ENCODE measurements at regions not wholly inside any gene's neighbourhood (a gene's known extent, or its start where the extent isn't known, plus 50 kb on each side); places are given as distances from the start of the nearest gene placed in this dataset.
"Not testable (repeated sequence)": the region's sequence is repeated elsewhere in the genome, so short reads cannot be mapped to it uniquely, and the experiment has no call there.

DNA sequence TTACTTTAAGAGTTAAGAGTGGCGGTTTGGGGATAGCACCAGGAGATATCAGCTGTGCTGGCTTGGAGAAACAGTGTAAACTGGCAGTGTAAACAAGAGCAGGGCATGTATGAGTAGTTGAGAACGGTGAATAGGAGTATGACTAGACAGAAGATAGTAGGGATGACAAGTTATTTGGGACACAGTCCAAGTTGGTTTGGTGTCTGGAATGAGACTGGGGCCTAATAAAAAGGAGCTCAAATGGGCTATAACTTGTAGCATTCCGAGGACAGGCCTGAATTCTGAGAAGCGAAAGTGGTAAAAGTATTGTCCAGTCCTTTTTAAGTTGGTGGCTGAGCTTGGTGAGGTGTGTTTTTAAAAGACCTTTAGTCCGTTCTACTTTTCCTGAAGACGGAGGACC, 883.9 kb upstream of the CITED2 start:
- POLR2A ChIA-PET; H3K27me3 Mint-ChIP-seq; H3K9me3 Mint-ChIP-seq; H3K27ac Mint-ChIP-seq; H3K36me3 Mint-ChIP-seq; H3K4me3 Mint-ChIP-seq; H3K4me1 Mint-ChIP-seq (ENCODE audit: low read depth); DNase-seq; CTCF ChIA-PET; intact Hi-C loops (cut with micrococcal nuclease): not testable (repeated sequence)

GRCh38 chr6:140256248-140256647, 881.8 kb upstream of the CITED2 start:
- intact Hi-C loops (cut with micrococcal nuclease), result no loop called here
- ChIA-PET CTCF (no interaction called here), POLR2A (no interaction called here)
- H3K9me3 Mint-ChIP-seq, result no peaks in the 10 kb centered on the region
- H3K4me3 Mint-ChIP-seq, result no peak overlapping the region
- no peaks in the 10 kb centered on the region for H3K36me3 Mint-ChIP-seq
- no peaks in the 10 kb centered on the region for H3K4me1 Mint-ChIP-seq (ENCODE audit: low read depth)
- H3K27ac Mint-ChIP-seq, result no peak overlapping the region
- peaks cover 9% of the 10 kb centered on the region for H3K27me3 Mint-ChIP-seq
- no peak for DNase-seq

DNA sequence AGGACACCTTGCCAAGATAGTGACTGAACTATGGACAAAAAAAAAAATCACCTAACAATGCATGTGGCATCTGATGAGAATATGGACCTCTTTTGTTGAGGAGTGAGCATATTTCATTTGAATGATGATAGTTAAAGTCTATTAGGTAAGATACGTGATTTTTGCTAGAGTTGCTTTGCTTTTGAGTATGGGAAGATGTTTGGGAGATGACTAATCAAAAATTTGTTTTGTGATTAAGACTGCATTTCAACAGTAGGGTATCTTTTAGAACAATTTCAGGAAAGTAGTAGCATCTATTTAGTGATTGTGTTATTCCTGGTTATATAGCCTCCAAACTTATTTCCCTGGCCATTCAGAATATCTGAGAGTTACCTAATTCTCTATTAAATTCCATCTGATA, 878.6 kb upstream of the CITED2 start:
- Mint-ChIP-seq H3K4me3 (no peak overlapping the region), H3K27ac (no peak overlapping the region), H3K9me3 (no peaks in the 10 kb centered on the region), H3K4me1 (ENCODE audit: low read depth) (no peaks in the 10 kb centered on the region), H3K36me3 (no peaks in the 10 kb centered on the region), H3K27me3 (peaks cover 13% of the 10 kb centered on the region)
- DNase-seq, result no peak
- intact Hi-C loops (cut with micrococcal nuclease), result no loop called here
- ChIA-PET POLR2A (no interaction called here), CTCF (no interaction called here)

DNA sequence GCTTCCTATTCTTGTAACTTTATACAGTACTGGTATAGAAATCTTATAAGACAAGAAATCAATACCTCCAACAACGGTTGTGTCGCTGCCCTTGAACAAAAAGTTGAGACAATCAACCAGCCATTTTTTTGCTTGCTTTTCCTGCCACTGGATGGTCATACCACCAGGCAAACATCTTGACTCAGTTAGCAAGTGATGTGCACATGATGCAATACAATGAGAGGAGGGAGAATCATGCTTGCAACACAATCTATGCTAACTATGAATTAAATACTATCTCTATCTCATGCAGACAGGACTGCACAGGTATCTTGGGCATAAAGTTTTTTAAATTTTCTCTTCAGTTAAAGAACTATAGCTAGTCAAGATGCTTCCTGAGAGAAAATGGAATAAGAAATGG, 877.7 kb upstream of the CITED2 start:
- H3K27me3 Mint-ChIP-seq, result peaks cover 14% of the 10 kb centered on the region
- H3K4me3 Mint-ChIP-seq, result no peak overlapping the region
- CTCF ChIA-PET, result no interaction called here
- H3K4me1 Mint-ChIP-seq (ENCODE audit: low read depth), result no peaks in the 10 kb centered on the region
- POLR2A ChIA-PET, result no interaction called here
- H3K36me3 Mint-ChIP-seq, result no peaks in the 10 kb centered on the region
- no peak for DNase-seq
- H3K9me3 Mint-ChIP-seq, result no peaks in the 10 kb centered on the region
- intact Hi-C loops (cut with micrococcal nuclease), result no loop called here
- no peak overlapping the region for H3K27ac Mint-ChIP-seq

- H3K9me3 Mint-ChIP-seq, result no peaks in the 10 kb centered on the region
These were observed 871.0 kb upstream of the CITED2 start for GRCh38 chr6:140245296-140246040.

DNA sequence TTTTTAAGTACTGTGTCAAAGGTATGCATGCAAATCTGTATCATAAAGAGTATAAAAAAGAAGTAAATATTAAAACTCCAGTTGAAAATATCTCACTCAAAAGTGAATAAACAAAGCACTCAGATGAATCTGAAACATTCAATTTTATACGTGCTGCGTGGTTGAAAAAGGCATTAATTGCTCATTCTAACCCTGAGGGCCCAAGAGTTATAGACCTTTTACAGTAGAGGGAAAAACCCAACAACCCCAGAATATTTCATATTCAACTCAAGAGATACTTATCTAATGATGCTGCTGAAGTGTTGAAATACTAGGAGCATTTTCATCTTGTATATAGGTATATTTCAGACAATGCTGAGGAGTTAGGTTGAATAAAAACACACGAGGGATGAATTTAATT, 862.8 kb upstream of the CITED2 start:
- Mint-ChIP-seq H3K4me3 (no peak overlapping the region), H3K4me1 (ENCODE audit: low read depth) (no peaks in the 10 kb centered on the region), H3K9me3 (peaks cover 17% of the 10 kb centered on the region), H3K27ac (no peak overlapping the region), H3K36me3 (no peaks in the 10 kb centered on the region), H3K27me3 (no peaks in the 10 kb centered on the region)
- no peak for DNase-seq
- ChIA-PET CTCF (interaction anchor here (0.6 kb wide), 1 partner anchor 694 kb away, joined by 3 read pairs; no protein-coding TSS in a partner anchor), POLR2A (no interaction called here)
- intact Hi-C loops (cut with micrococcal nuclease), result no loop called here

More at GRCh38 chr6:140245296-140246040, 871.0 kb upstream of the CITED2 start:
- no peak overlapping the region for H3K27ac Mint-ChIP-seq
- H3K27me3 Mint-ChIP-seq, result peaks cover 2% of the 10 kb centered on the region
- intact Hi-C loops (cut with micrococcal nuclease), result no loop called here
- ChIA-PET CTCF (no interaction called here), POLR2A (no interaction called here)
- no peak for DNase-seq
- no peaks in the 10 kb centered on the region for H3K4me1 Mint-ChIP-seq (ENCODE audit: low read depth)
- H3K36me3 Mint-ChIP-seq, result no peaks in the 10 kb centered on the region
- no peak overlapping the region for H3K4me3 Mint-ChIP-seq

DNA sequence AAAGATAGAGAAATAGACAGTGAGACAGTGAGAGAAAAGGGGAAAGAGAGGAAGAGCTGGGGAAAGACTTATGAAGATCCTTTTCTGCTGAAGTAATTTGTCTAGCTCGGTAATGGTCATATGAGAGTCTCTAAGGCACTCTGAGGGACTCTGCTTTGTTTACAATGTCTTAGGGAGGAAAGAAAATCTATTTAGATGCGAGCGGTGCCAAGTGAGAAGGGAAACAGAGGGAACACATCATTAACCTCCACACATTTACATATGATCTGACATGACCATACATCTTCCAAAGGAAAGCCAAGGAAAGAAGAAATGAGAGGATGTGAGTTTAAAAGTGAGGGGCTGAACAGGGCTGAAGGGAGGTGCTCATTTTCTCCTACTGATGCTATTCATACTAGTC, 862.3 kb upstream of the CITED2 start:
- Mint-ChIP-seq H3K27ac (no peak overlapping the region), H3K9me3 (peaks cover 21% of the 10 kb centered on the region), H3K4me3 (no peak overlapping the region), H3K27me3 (no peaks in the 10 kb centered on the region), H3K4me1 (ENCODE audit: low read depth) (no peaks in the 10 kb centered on the region), H3K36me3 (no peaks in the 10 kb centered on the region)
- intact Hi-C loops (cut with micrococcal nuclease), result no loop called here
- DNase-seq, result no peak
- ChIA-PET CTCF (interaction anchor here (0.6 kb wide), 1 partner anchor 694 kb away, joined by 3 read pairs; no protein-coding TSS in a partner anchor), POLR2A (no interaction called here)

GRCh38 chr6:140230282-140230681, 855.8 kb upstream of the CITED2 start:
- Mint-ChIP-seq H3K27me3 (peaks cover 4% of the 10 kb centered on the region), H3K36me3 (no peaks in the 10 kb centered on the region), H3K9me3 (peaks cover 27% of the 10 kb centered on the region), H3K4me1 (ENCODE audit: low read depth) (no peaks in the 10 kb centered on the region), H3K4me3 (no peak overlapping the region), H3K27ac (no peak overlapping the region)
- CTCF ChIA-PET, result no interaction called here
- DNase-seq, result no peak
- intact Hi-C loops (cut with micrococcal nuclease), result no loop called here
- POLR2A ChIA-PET, result no interaction called here

GRCh38 chr6:140228491-140228890, 854.0 kb upstream of the CITED2 start:
- Mint-ChIP-seq H3K4me1 (ENCODE audit: low read depth) (no peaks in the 10 kb centered on the region), H3K27me3 (peaks cover 4% of the 10 kb centered on the region), H3K36me3 (no peaks in the 10 kb centered on the region), H3K9me3 (peaks cover 16% of the 10 kb centered on the region), H3K27ac (no peak overlapping the region), H3K4me3 (no peak overlapping the region)
- ChIA-PET CTCF (no interaction called here), POLR2A (no interaction called here)
- intact Hi-C loops (cut with micrococcal nuclease), result no loop called here
- no peak for DNase-seq

GRCh38 chr6:140226637-140227036, 852.2 kb upstream of the CITED2 start:
- CTCF ChIA-PET, result no interaction called here
- DNase-seq, result no peak
- POLR2A ChIA-PET, result no interaction called here
- no peak overlapping the region for H3K27ac Mint-ChIP-seq
- intact Hi-C loops (cut with micrococcal nuclease), result no loop called here
- H3K36me3 Mint-ChIP-seq, result no peaks in the 10 kb centered on the region
- peaks cover 5% of the 10 kb centered on the region for H3K9me3 Mint-ChIP-seq
- peaks cover 6% of the 10 kb centered on the region for H3K27me3 Mint-ChIP-seq
- H3K4me1 Mint-ChIP-seq (ENCODE audit: low read depth), result no peaks in the 10 kb centered on the region
- no peak overlapping the region for H3K4me3 Mint-ChIP-seq

- intact Hi-C loops (cut with micrococcal nuclease), result no loop called here
- no peaks in the 10 kb centered on the region for H3K4me1 Mint-ChIP-seq (ENCODE audit: low read depth)
- H3K27ac Mint-ChIP-seq, result no peak overlapping the region
These were observed 851.4 kb upstream of the CITED2 start for GRCh38 chr6:140225701-140226436.

DNA sequence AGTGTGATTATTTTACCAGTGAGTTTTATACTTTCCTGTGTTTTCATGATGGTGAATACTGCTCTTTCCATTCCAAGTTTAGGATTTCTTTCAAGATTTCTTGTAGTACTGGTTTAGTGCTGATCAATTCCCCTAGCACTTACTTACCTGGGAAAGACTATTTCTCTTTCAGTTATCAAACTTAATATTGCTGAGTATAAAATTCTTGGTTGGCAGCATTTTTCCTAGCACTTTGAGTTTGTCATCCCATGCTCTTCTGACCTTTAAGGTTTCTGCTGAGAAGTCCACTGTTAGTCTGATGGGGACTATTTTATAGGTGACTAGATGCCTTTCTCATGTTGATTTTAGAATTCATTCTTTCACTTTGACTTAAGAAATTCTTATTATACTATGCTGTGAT, 842.8 kb upstream of the CITED2 start:
- no peaks in the 10 kb centered on the region for H3K4me1 Mint-ChIP-seq (ENCODE audit: low read depth)
- CTCF ChIA-PET, result no interaction called here
- POLR2A ChIA-PET, result no interaction called here
- H3K36me3 Mint-ChIP-seq, result peaks cover 5% of the 10 kb centered on the region
- no peak overlapping the region for H3K27ac Mint-ChIP-seq
- DNase-seq, result no peak
- peaks cover 23% of the 10 kb centered on the region for H3K9me3 Mint-ChIP-seq
- peaks cover 5% of the 10 kb centered on the region for H3K27me3 Mint-ChIP-seq
- no peak overlapping the region for H3K4me3 Mint-ChIP-seq
- intact Hi-C loops (cut with micrococcal nuclease), result no loop called here

More at GRCh38 chr6:140225701-140226436, 851.4 kb upstream of the CITED2 start:
- H3K9me3 Mint-ChIP-seq, result no peaks in the 10 kb centered on the region
- H3K27me3 Mint-ChIP-seq, result peaks cover 6% of the 10 kb centered on the region
- POLR2A ChIA-PET, result no interaction called here
- H3K4me3 Mint-ChIP-seq, result no peak overlapping the region
- CTCF ChIA-PET, result no interaction called here
- no peak for DNase-seq
- H3K36me3 Mint-ChIP-seq, result no peaks in the 10 kb centered on the region

GRCh38 chr6:140209775-140210174, 835.3 kb upstream of the CITED2 start:
- no peaks in the 10 kb centered on the region for H3K36me3 Mint-ChIP-seq
- ChIA-PET POLR2A (no interaction called here), CTCF (no interaction called here)
- H3K9me3 Mint-ChIP-seq, result no peaks in the 10 kb centered on the region
- no peaks in the 10 kb centered on the region for H3K4me1 Mint-ChIP-seq (ENCODE audit: low read depth)
- no peak overlapping the region for H3K27ac Mint-ChIP-seq
- peaks cover 2% of the 10 kb centered on the region for H3K27me3 Mint-ChIP-seq
- intact Hi-C loops (cut with micrococcal nuclease), result no loop called here
- no peak for DNase-seq
- no peak overlapping the region for H3K4me3 Mint-ChIP-seq
